ENCODE measurements at regions not wholly inside any gene's neighbourhood (a gene's known extent, or its start where the extent isn't known, plus 50 kb on each side); places are given as distances from the start of the nearest gene placed in this dataset.
"Not testable (repeated sequence)": the region's sequence is repeated elsewhere in the genome, so short reads cannot be mapped to it uniquely, and the experiment has no call there.

GRCh38 chr6:106744781-106745180, 115.4 kb downstream of the QRSL1 start:
- Mint-ChIP-seq H3K9me3 (no peaks in the 10 kb centered on the region), H3K27ac (no peak overlapping the region), H3K27me3 (peaks cover 20% of the 10 kb centered on the region), H3K4me3 (no peak overlapping the region), H3K4me1 (ENCODE audit: low read depth) (no peaks in the 10 kb centered on the region), H3K36me3 (ENCODE audit: low read depth) (no peaks in the 10 kb centered on the region)
- TF ChIP-seq CTCF (IDR thresholded peaks at IDR 0.05), result no peak
- Histone ChIP-seq H3K27ac (ENCODE audit: low read depth in 1 of 2, low read length in 2 of 2) (no peak overlapping the region), H3K4me3 (ENCODE audit: low read length) (no peak overlapping the region), H3K36me3 (ENCODE audit: insufficient read depth, low read length) (no peaks in the 10 kb centered on the region), H3K9me3 (ENCODE audit: control insufficient read depth in 1 of 2, insufficient read depth in 1 of 2, low read length in 2 of 2) (no peaks in the 10 kb centered on the region), H3K4me1 (ENCODE audit: insufficient read depth, low read length) (no peaks in the 10 kb centered on the region), H3K27me3 (ENCODE audit: control insufficient read depth in 1 of 2, insufficient read depth in 2 of 2, low read length in 2 of 2) (peaks cover 0 to 7% of the 10 kb centered on the region in 2 experiments)
- intact Hi-C loops (cut with DNase I, micrococcal nuclease), result no loop called here
- CTCF ChIA-PET, result no interaction called here
- DNase-seq, result no peak
- POLR2A ChIA-PET, result no interaction called here
- ATAC-seq (ENCODE audit: poor library complexity), result no peak

GRCh38 chr6:106744029-106744428, 114.7 kb downstream of the QRSL1 start:
- H3K4me3 ChIP-seq (ENCODE audit: low read length); H3K4me3 Mint-ChIP-seq; H3K27me3 ChIP-seq (ENCODE audit: control insufficient read depth in 1 of 2, insufficient read depth in 2 of 2, low read length in 2 of 2); H3K9me3 Mint-ChIP-seq; H3K4me1 Mint-ChIP-seq (ENCODE audit: low read depth); H3K36me3 Mint-ChIP-seq (ENCODE audit: low read depth); CTCF ChIA-PET; H3K27ac Mint-ChIP-seq; H3K4me1 ChIP-seq (ENCODE audit: insufficient read depth, low read length); H3K27ac ChIP-seq (ENCODE audit: low read depth in 1 of 2, low read length in 2 of 2); POLR2A ChIA-PET; H3K36me3 ChIP-seq (ENCODE audit: insufficient read depth, low read length); DNase-seq; intact Hi-C loops (cut with DNase I, micrococcal nuclease); ATAC-seq (ENCODE audit: poor library complexity); H3K9me3 ChIP-seq (ENCODE audit: control insufficient read depth in 1 of 2, insufficient read depth in 1 of 2, low read length in 2 of 2): not testable (repeated sequence)
- H3K27me3 Mint-ChIP-seq, result peaks cover 22% of the 10 kb centered on the region

GRCh38 chr6:106743612-106744011, 114.2 kb downstream of the QRSL1 start:
- Histone ChIP-seq H3K36me3 (ENCODE audit: insufficient read depth, low read length) (no peaks in the 10 kb centered on the region), H3K9me3 (ENCODE audit: control insufficient read depth in 1 of 2, insufficient read depth in 1 of 2, low read length in 2 of 2) (no peaks in the 10 kb centered on the region), H3K27me3 (ENCODE audit: control insufficient read depth in 1 of 2, insufficient read depth in 2 of 2, low read length in 2 of 2) (peaks cover 0 to 7% of the 10 kb centered on the region in 2 experiments), H3K4me1 (ENCODE audit: insufficient read depth, low read length) (no peaks in the 10 kb centered on the region), H3K4me3 (ENCODE audit: low read length) (no peak overlapping the region), H3K27ac (ENCODE audit: low read depth in 1 of 2, low read length in 2 of 2) (no peak overlapping the region)
- DNase-seq (no peak), ATAC-seq (ENCODE audit: poor library complexity) (no peak)
- Mint-ChIP-seq H3K4me1 (ENCODE audit: low read depth) (no peaks in the 10 kb centered on the region), H3K4me3 (no peak overlapping the region), H3K36me3 (ENCODE audit: low read depth) (no peaks in the 10 kb centered on the region), H3K27ac (no peak overlapping the region), H3K27me3 (peaks cover 26% of the 10 kb centered on the region), H3K9me3 (no peaks in the 10 kb centered on the region)
- no peak for TF ChIP-seq CTCF (IDR thresholded peaks at IDR 0.05)
- ChIA-PET POLR2A (no interaction called here), CTCF (no interaction called here)
- intact Hi-C loops (cut with DNase I, micrococcal nuclease), result no loop called here

GRCh38 chr6:106740287-106740686, 110.9 kb downstream of the QRSL1 start:
- H3K27ac Mint-ChIP-seq, result no peak overlapping the region
- H3K27me3 ChIP-seq (ENCODE audit: control insufficient read depth in 1 of 2, insufficient read depth in 2 of 2, low read length in 2 of 2), result peaks cover 0 to 10% of the 10 kb centered on the region in 2 experiments
- no peak for ATAC-seq (ENCODE audit: poor library complexity)
- H3K36me3 ChIP-seq (ENCODE audit: insufficient read depth, low read length), result no peaks in the 10 kb centered on the region
- no peak overlapping the region for H3K27ac ChIP-seq (ENCODE audit: low read depth in 1 of 2, low read length in 2 of 2)
- no peaks in the 10 kb centered on the region for H3K4me1 Mint-ChIP-seq (ENCODE audit: low read depth)
- no peaks in the 10 kb centered on the region for H3K36me3 Mint-ChIP-seq (ENCODE audit: low read depth)
- ChIA-PET CTCF (no interaction called here), POLR2A (no interaction called here)
- TF ChIP-seq CTCF (IDR thresholded peaks at IDR 0.05), result no peak
- no peaks in the 10 kb centered on the region for H3K9me3 Mint-ChIP-seq
- DNase-seq, result no peak
- H3K4me3 Mint-ChIP-seq, result no peak overlapping the region
- H3K27me3 Mint-ChIP-seq, result peaks cover 45% of the 10 kb centered on the region
- intact Hi-C loops (cut with DNase I, micrococcal nuclease), result no loop called here
- H3K4me3 ChIP-seq (ENCODE audit: low read length), result no peak overlapping the region
- H3K4me1 ChIP-seq (ENCODE audit: insufficient read depth, low read length), result no peaks in the 10 kb centered on the region
- H3K9me3 ChIP-seq (ENCODE audit: control insufficient read depth in 1 of 2, insufficient read depth in 1 of 2, low read length in 2 of 2), result no peaks in the 10 kb centered on the region
